Esophagus muscularis mucosa (tissue), 4 donors: ENCODE measurements at regions not wholly inside any gene's neighbourhood (a gene's known extent, or its start where the extent isn't known, plus 50 kb on each side); places are given as distances from the start of the nearest gene placed in this dataset.

Experiments
- DNase-seq: peaks from one replicate; pipeline ENCODE4 v3.0.0-alpha.2; 2017; ENCODE audit errors: extremely low spot score
- H3K27ac ChIP-seq, 4 donors: fragments of 200-600 bp; sonication (generic); replicated peaks in 1 of 4; 1 replicate in 3 of 4; 2 replicates in 1 of 4; pipeline ENCODE4 v1.5.1; 2016 to 2019; ENCODE audit warnings: mild to moderate bottlenecking in 1 of 4
- H3K27me3 ChIP-seq, 4 donors: fragments of 200-600 bp; sonication (generic); one replicate each; pipeline versions ENCODE4 v1.5.1 to v1.6.0; 2016 to 2019
- H3K36me3 ChIP-seq, 4 donors: fragments of 200-600 bp; sonication (generic); one replicate each; pipeline ENCODE4 v1.5.1; 2016 to 2019
- H3K4me1 ChIP-seq, 4 donors: fragments of 200-600 bp; sonication (generic); one replicate each; pipeline ENCODE4 v1.5.1; 2016 to 2019
- H3K4me3 ChIP-seq, 4 donors: fragments of 200-600 bp; sonication (generic); 1 replicate in 2 of 4; 2 replicates in 2 of 4; pipeline ENCODE4 v1.5.1; 2016 to 2019; ENCODE audit warnings: mild to moderate bottlenecking in 4 of 4, moderate library complexity in 1 of 4
- H3K9me3 ChIP-seq, 4 donors: fragments of 200-600 bp; sonication (generic); 1 replicate in 3 of 4; 2 replicates in 1 of 4; pipeline ENCODE4 v1.5.1; 2016 to 2019
- EP300 ChIP-seq: sonication (generic); formaldehyde crosslinking; IDR thresholded peaks from one replicate; pipeline ENCODE4 v1.6.1; 2017; ENCODE audit warnings: antibody characterized with exemption
- POLR2A ChIP-seq: fragments of 450-650 bp; IDR thresholded peaks from one replicate; pipeline ENCODE4 v1.6.1; 2017; ENCODE audit warnings: antibody characterized with exemption, moderate library complexity, mild to moderate bottlenecking, low read depth
- POLR2AphosphoS5 ChIP-seq, 2 donors: sonication (generic); formaldehyde crosslinking; IDR thresholded peaks; one replicate each; pipeline ENCODE4 v1.6.1; 2017; ENCODE audit warnings: antibody characterized with exemption in 2 of 2
- WGBS: methylation state at CpG from one replicate; pipeline ENCODE4 v1.1.5; 2018; 5-methylcytosine and 5-hydroxymethylcytosine counted together
- intact Hi-C: fragments of 100-400 bp; cut with DNase I; formaldehyde crosslinking; loops from one replicate; pipeline ENCODE4 v1.15.1; 2023
- TF ChIP-seq, protein P1 (sequence below), 3 experiments: fragments of 200-600 bp in 2 of 3; fragments of 450-650 bp in 1 of 3; sonication (generic) in 2 of 3; IDR thresholded peaks; one replicate each; pipeline ENCODE4 v1.5.1; 2017 to 2019; ENCODE audit warnings: antibody characterized with exemption in 3 of 3, mild to moderate bottlenecking in 2 of 3, moderate library complexity in 1 of 3

DNA sequence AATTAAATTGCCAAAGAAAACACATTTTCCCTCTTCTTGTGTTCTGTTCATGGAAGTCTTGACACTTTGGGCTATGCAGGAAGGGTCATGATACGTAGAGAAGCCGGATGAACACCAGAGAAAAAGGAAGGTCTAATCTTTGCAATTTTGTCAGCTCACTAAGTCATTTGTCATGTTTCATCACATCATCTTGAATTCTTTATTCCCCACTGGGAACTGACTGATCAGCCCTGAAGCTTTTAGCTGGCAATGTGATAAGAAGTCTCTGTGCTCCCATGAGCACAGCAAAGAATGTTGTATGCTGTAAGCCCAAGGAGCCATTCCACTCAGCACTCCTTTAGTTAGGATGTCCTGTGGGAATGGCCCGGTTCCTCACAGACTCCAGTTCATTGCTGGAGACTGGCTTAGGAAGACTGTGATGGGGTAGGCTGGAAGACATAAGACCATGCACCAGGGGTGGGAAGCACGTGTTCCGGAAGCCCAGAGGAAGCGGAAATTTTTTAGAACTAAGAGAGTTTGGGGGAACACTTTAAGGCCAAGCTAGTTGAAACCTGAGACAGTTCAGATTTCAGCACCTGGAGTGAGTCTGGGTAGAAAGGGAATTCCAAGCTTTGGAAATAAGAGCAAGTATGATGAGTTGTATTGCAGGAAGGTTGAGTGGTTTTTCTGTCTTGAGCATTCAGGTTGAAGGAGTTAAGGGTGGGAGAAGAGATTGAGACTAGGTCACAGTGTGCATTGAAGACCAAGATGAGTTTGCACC is 306.7 kb upstream of the MTNR1B start:
- TF ChIP-seq EP300, result no peak
- no peak for TF ChIP-seq POLR2A
- no peak for TF ChIP-seq POLR2AphosphoS5 (IDR thresholded peaks at IDR 0.05)
- TF ChIP-seq, protein P1, sequence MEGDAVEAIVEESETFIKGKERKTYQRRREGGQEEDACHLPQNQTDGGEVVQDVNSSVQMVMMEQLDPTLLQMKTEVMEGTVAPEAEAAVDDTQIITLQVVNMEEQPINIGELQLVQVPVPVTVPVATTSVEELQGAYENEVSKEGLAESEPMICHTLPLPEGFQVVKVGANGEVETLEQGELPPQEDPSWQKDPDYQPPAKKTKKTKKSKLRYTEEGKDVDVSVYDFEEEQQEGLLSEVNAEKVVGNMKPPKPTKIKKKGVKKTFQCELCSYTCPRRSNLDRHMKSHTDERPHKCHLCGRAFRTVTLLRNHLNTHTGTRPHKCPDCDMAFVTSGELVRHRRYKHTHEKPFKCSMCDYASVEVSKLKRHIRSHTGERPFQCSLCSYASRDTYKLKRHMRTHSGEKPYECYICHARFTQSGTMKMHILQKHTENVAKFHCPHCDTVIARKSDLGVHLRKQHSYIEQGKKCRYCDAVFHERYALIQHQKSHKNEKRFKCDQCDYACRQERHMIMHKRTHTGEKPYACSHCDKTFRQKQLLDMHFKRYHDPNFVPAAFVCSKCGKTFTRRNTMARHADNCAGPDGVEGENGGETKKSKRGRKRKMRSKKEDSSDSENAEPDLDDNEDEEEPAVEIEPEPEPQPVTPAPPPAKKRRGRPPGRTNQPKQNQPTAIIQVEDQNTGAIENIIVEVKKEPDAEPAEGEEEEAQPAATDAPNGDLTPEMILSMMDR (IDR thresholded peaks at IDR 0.05), result no peak
- H3K27me3 ChIP-seq, result no peaks in the 10 kb centered on the region
- peak; percentile 82 for DNase-seq
- H3K4me1 ChIP-seq, result no peaks in the 10 kb centered on the region
- intact Hi-C loops, result no loop called here
- 65% methylated on average over 6 of the region's 6 CpGs for WGBS
- no peak overlapping the region for H3K4me3 ChIP-seq
- H3K36me3 ChIP-seq, result no peaks in the 10 kb centered on the region
- H3K27ac ChIP-seq, result no peak overlapping the region
- H3K9me3 ChIP-seq, result no peaks in the 10 kb centered on the region

DNA sequence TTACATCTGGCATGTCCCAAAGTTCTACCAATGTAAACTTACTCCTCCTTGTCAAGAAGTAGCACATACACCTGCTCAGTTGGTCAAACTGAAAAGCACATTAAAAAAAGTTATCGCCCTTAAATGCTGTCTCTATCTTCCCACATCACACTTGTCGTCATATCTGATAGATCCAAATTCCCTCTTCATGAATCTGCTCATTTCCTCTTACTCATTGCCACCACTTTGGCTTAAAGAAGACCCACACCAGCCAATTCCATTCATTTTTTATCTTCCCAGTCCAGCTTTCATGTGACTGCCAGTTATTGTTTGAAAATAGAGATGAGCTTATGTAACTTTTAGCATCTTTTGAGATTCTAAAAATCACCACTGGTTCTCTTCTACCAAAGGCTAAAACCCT is 305.9 kb upstream of the MTNR1B start:
- no peak for DNase-seq
- Histone ChIP-seq H3K4me3 (no peak overlapping the region), H3K36me3 (no peaks in the 10 kb centered on the region), H3K27me3 (no peaks in the 10 kb centered on the region), H3K9me3 (no peaks in the 10 kb centered on the region), H3K27ac (no peak overlapping the region), H3K4me1 (no peaks in the 10 kb centered on the region)
- 65% methylated on average over 2 of the region's 2 CpGs for WGBS
- intact Hi-C loops, result no loop called here
- TF ChIP-seq POLR2A (no peak), POLR2AphosphoS5 (IDR thresholded peaks at IDR 0.05) (no peak)
- TF ChIP-seq, protein P1 (IDR thresholded peaks at IDR 0.05), result no peak

DNA sequence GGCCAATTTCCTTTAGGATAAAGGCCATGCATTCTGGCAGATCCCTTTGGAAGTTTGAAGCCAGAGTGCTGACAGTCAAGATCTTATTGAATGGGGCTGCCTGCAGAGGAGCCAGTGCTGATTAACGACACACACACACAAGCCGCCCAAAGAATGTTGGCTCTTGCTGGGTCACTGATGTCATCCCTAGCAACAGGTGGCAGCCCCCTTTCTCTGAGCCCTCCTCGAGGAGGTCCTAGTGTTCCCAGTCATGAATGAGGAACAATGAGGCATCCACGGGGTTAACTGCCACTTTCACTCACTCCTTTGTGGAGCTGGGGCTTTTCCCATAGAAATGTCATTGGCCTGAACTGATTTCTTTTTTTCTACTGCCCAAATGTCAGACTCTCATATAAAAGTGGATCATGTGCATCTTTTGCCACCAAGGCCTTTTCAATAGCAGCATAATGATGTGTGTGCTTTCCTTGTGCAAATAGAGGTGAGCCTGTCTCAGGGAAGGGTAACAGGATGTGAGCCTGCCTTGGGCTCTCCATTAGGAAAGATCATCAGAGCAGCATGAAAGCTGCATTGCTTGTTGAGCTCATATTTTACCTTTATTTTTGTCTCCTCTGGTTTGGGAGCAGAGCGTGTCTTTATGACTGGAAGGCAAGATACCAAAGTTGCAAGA is 301.8 kb upstream of the MTNR1B start:
- TF ChIP-seq POLR2AphosphoS5 (IDR thresholded peaks at IDR 0.05) (no peak), EP300 (no peak), POLR2A (no peak)
- TF ChIP-seq, protein P1 (IDR thresholded peaks at IDR 0.05), result no peak
- DNase-seq, result peak; percentile 53
- WGBS, result 73% methylated on average over 5 of the region's 5 CpGs

DNA sequence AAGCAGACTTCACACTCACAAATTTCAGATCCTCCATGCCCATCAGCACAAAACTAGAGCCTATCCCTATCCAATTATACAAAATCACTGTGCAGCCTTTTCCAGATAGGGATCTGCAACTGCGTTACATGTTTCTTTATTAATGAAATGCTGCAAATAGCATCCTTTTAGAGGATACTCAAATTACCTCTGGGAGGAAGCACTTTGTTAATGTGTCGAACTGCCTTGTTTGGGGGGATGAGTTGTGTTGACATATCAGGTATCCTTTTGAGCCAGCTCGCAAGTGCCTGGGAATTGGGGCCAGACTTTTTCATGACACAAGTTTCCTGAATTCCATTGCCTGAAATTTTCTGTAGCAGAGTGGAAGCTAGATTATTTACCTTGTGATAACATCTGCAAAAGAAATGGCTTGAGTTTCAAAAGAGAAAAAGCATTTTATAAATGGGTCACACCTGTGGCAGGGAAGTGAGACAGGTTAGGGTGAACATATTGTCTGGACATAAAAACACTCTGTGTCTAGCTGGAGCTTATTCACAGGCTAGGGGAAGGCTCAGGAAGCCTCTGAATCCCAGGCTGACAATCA is 299.1 kb upstream of the MTNR1B start:
- intact Hi-C loops, result no loop called here
- peak; percentile 12 for DNase-seq
- no peaks in the 10 kb centered on the region for H3K27me3 ChIP-seq
- 74% methylated on average over 3 of the region's 3 CpGs for WGBS
- no peak overlapping the region for H3K27ac ChIP-seq
- H3K4me3 ChIP-seq, result no peak overlapping the region
- peaks cover 0 to 10% (median 5%) of the 10 kb centered on the region in 4 donors for H3K4me1 ChIP-seq
- no peaks in the 10 kb centered on the region for H3K36me3 ChIP-seq
- H3K9me3 ChIP-seq, result no peaks in the 10 kb centered on the region
- TF ChIP-seq POLR2AphosphoS5 (IDR thresholded peaks at IDR 0.05), result no peak
- no peak for TF ChIP-seq EP300
- TF ChIP-seq POLR2A, result no peak
- TF ChIP-seq, protein P1 (IDR thresholded peaks at IDR 0.05), result no peak

More for the DNA sequence above, 301.8 kb upstream of the MTNR1B start:
- Histone ChIP-seq H3K27ac (no peak overlapping the region), H3K4me1 (peaks cover 0 to 8% (median 5%) of the 10 kb centered on the region in 4 donors), H3K4me3 (no peak overlapping the region), H3K36me3 (no peaks in the 10 kb centered on the region), H3K9me3 (no peaks in the 10 kb centered on the region), H3K27me3 (no peaks in the 10 kb centered on the region)
- intact Hi-C loops, result no loop called here
